DLD1 (cell line): ENCODE measurements at regions not wholly inside any gene's neighbourhood (a gene's known extent, or its start where the extent isn't known, plus 50 kb on each side); places are given as distances from the start of the nearest gene placed in this dataset.
"Not testable (repeated sequence)": the region's sequence is repeated elsewhere in the genome, so short reads cannot be mapped to it uniquely, and the experiment has no call there.

ENCODE experiments used
- in situ Hi-C: cut with HindIII; loops from 2 replicates; pipeline ENCODE4 v1.10.0; 2017; ENCODE audit warnings: low sequenced_read_pairs

DNA sequence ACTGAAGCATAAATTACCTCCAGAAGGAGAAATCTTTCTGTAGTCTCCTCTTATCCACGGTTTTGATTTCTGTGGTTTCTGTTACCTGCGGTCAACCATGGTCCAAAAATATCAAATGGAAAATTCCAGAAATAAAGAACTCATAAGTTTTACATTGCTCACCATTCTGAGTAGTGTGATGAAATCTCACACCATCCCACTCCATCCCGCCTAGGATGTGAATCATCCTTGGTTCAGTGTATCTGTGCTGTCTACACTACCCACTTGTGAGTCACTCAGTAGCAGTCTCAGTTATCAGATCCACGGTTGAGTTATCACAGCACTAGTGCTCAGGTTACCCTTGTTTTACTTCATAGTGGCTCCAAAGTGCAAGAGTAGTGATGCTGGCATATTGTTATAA is 371.2 kb downstream of the NFIB start:
- in situ Hi-C loops: no loop called here

DNA sequence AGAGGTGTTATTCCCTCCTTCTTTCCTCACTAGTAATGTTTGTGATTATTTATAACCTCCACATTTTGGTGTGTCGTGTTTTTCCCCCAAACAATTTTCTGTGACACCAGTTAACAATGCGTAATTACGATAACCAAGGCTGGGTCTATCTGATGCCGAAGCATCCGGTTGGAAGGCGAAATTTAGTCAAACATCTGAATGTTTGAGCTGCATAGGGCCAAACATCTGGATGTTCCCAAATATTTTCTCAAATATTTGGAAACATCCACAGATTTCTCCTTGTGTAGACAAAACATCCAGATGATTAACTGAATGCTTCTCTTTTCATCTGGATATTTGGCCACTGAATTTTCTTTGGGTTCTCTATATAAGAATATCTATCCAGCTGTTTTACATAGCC is 371.7 kb downstream of the NFIB start:
- in situ Hi-C loops: no loop called here

GRCh38 chr9:13941714-13942113 is 372.2 kb downstream of the NFIB start:
- in situ Hi-C loops: no loop called here

GRCh38 chr9:13939701-13940490 is 374.0 kb downstream of the NFIB start:
- in situ Hi-C loops: no loop called here

DNA sequence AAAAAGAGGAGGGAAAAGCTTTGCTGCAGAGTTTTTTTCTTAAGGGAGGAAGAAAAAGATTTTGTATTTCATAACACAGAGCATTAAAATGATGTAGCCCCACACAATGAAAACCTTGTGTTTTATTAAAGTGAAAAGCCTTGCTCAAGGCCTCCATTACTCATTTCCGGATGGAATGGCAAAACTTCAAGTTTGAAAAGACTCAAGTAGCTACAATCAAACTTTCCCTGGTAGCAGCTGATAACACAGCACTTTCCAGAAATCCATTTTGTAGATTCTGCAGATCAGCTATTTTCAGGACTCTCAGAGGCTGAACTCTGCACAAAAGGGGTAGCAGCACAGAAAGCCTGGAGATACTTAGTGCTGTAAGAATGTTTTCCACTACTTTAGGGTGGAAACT is 374.8 kb downstream of the NFIB start:
- in situ Hi-C loops: no loop called here

DNA sequence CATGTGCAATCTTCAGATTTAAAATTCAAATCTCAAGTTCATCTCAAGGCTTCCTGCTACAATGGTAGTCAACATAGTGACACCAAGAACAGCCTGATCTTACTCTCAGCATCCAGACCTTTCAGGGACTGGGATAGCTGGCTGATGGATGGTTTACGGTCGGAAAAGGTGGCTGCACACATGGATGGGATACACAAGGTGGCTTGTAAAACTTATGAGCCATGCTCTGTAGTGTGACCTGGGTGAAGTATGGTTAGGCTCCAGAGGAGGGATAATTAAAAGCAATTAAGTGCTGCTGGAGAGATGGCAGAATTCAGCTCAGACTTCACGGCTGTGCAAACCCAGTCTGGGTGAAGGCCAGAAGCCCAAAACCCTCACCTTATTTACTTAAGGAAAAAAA is 379.5 kb downstream of the NFIB start:
- in situ Hi-C loops: no loop called here

- in situ Hi-C loops: no loop called here
These were observed 380.7 kb downstream of the NFIB start for GRCh38 chr9:13933268-13933656.

DNA sequence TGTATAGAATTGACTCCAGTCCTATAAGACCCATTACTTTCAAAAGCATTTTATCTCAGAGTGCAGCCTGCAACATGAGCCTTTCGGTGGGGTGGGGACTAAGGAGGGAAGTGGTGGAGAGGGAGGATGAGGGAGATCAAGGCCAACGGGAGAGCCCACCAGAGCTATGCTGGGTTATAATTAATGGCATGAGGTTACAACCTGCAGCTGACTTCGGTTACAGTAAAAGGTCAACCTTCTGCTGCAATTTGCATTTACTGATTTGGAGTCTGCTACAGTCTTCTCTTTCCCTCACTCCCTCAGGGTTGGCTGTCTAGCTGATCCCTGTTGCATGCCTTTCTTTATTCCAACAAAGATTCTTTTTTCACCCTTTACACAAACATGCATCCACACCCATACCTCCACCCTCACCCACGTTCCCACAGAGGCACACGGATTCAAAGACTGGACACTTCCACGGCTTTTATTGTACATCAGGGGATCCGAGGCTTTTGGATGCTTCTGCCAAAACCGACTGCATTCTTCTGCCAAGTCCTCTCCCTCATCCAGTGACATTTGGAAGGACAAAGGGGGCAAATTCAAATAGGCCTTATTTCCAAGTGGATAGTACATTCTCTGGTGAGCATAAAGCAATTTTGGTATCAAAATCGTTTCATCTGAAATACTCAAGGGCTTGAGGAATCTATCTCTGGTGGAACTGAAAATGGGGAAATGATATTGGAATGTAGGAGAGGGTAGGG is 381.2 kb downstream of the NFIB start:
- in situ Hi-C loops: no loop called here

DNA sequence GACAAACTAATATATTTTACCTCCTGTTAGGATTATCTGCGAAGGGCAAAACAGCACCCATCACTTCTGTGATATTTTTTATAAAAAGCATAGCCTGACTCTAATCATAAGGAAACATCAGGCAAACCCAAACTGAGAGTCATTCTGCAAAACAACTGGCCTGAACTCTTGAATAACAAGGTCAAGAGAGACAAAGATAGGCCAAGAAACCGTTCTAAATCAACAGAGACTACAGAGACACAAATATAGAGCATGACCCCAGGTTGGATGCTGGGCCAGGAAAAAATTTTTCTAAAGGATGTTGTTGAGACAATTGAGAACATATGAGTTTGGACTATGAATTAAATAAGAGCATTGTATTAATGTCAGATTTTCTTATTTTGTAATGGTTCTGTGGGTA is 384.9 kb downstream of the NFIB start:
- in situ Hi-C loops: no loop called here

- in situ Hi-C loops: no loop called here
These were observed 390.6 kb downstream of the NFIB start for GRCh38 chr9:13923381-13923780.

- in situ Hi-C loops: no loop called here
These were observed 393.4 kb downstream of the NFIB start for GRCh38 chr9:13920557-13920956.

- in situ Hi-C loops: no loop called here
These were observed 394.5 kb downstream of the NFIB start for GRCh38 chr9:13919401-13919800.

DNA sequence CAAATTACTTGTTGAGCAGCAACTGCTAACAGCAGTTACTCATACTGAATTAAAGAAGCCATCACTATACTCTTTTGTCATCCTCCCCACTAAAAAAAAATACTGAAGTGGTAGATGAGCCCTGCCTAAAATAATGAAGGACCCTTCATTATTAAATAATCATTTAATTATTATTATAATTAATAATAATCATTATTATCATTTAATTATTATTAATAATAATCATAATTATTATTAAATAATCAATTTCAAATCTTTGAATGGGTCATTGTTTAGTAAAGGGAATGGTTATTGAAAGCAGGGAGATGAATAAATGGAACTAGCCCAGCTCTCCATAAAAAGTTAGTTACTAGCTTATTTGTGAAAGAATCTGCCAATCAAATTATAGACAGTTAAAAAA is 396.4 kb downstream of the NFIB start:
- in situ Hi-C loops: no loop called here

GRCh38 chr9:13915591-13916301 is 398.2 kb downstream of the NFIB start:
- in situ Hi-C loops: no loop called here

- in situ Hi-C loops: no loop called here
These were observed 398.8 kb downstream of the NFIB start for GRCh38 chr9:13915131-13915530.

DNA sequence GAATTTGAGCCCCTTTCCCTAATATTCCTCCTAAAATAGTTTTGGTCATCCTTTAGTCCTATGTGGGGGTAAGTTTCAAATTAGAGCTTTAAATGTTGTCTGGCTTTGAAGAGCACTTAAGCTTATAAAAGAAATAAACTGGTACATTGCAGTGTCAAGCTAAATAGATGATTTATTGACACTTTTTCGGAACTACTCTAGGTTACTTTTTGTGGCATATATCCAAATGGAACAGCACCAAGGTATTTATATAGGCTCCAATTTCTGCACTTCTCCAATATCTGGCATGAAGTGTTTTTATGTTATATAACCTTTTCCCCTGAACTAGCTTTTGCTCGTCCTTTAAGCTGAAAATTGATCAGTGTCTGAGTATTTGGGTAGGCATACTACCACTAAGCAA is 402.5 kb downstream of the NFIB start:
- in situ Hi-C loops: no loop called here

DNA sequence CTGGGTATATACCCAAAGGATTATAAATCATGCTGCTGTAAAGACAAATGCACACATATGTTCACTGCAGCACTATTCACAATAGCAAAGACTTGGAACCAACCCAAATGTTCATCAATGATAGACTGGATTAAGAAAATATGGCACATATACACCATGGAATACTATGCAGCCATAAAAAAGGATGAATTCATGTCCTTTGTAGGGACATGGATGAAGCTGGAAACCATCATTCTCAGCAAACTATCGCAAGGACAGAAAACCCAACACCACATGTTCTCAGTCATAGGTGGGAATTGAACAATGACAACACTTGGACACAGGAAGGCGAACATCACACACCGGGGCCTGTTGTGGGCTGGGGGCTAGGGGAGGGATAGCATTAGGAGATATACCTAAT is 406.1 kb downstream of the NFIB start:
- in situ Hi-C loops: not testable (repeated sequence)

DNA sequence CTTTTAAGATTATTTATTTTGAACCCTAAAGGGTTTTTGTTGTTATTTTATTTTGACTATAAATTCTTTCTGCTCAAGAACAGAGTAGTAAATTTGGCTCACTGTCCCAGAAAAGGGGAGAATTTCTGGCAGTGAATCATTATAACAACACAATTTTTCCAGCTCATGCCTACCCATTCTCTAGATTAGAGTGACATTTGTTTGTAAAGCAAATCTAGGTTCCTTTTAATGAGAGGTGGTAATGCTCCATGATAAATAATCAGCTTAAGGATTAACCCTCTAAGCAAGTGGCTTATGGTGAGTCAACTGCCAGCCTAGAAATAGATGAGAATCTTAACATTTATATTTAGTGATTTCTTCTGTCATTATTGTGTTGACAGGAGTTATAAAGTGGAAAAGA is 409.2 kb downstream of the NFIB start:
- in situ Hi-C loops: no loop called here

DNA sequence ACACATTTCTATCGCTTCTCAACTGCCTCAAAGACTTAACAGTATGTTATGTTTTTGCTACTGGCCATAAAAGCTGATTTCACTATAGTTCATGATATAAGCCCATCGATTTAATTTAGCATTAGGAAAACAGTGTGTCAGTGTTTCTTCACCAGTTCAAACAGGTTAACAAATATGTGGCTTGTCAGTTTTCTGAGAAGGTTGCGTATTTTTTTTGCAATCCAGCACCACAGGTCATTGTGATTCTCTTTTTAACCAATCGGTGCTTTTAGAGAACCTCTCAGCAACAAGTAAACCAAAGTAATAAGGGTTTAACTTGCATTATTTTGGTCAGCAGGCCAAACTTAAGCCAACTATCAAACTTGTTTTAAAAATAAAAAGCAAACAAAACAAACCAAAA is 409.6 kb downstream of the NFIB start:
- in situ Hi-C loops: no loop called here

DNA sequence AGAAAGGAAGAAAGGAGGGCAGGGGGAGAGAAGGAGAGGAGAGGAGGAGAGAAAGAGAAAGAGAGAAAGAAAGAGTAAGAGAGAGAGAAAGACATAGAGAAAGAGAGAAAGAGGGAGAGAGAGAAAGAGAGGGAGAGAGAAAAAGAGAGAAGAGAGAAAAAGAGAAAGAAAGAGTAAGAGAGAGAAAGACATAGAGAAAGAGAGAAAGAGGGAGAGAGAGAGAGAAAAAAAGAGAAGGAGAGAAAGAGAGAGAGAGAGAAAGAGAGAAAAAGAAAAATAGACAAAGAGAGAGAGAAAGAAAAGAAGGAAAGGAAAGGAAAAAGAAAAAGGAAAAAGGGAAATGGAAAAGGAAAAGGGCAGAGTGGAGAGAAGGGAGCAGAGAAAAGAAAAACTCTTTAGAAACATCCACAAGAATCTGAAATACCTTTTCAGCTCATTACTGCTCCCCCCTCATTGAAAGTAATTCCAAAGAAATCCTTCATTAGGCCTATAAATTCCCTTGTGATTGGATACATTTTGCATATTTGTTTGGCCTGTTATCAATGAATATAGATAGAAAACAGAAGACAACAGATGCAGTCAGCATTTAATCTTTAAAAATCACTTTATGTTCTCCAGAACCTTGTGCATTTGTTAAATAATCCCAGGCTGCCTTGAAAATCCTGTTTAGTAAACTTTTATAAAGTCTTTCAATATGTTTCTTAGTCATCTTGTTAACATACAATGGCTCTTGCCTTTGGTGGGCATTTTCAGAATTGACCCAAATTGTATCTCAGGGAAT is 411.5 kb downstream of the NFIB start:
- in situ Hi-C loops: no loop called here

GRCh38 chr9:13901176-13901575 is 412.8 kb downstream of the NFIB start:
- in situ Hi-C loops: no loop called here
